GM21360 (cell line): ENCODE measurements at regions not wholly inside any gene's neighbourhood (a gene's known extent, or its start where the extent isn't known, plus 50 kb on each side); places are given as distances from the start of the nearest gene placed in this dataset.

Experiments
- ATAC-seq: cut with Tn5 transposase; IDR thresholded peaks from one replicate; pipeline ENCODE4 v1.9.1; 2021; ENCODE audit warnings: mild to moderate bottlenecking, moderate library complexity; ENCODE audit not compliant: unreplicated experiment

- ATAC-seq, result no peak
Measured at GRCh38 chr9:134243778-134244467, 79.6 kb upstream of the RNU6ATAC start.

- ATAC-seq, result no peak
Measured at GRCh38 chr9:134245179-134245578, 80.8 kb upstream of the RNU6ATAC start.

GRCh38 chr9:134247918-134248631, 78.2 kb upstream of the RXRA start:
- no peak for ATAC-seq

GRCh38 chr9:134251296-134252069, 74.8 kb upstream of the RXRA start:
- no peak for ATAC-seq

GRCh38 chr9:134252084-134252830, 74.0 kb upstream of the RXRA start:
- ATAC-seq, result no peak

- ATAC-seq, result no peak
Measured at GRCh38 chr9:134253606-134254205, 72.5 kb upstream of the RXRA start.

GRCh38 chr9:134258332-134258731, 67.9 kb upstream of the RXRA start:
- ATAC-seq, result no peak

GRCh38 chr9:134258828-134259546, 67.3 kb upstream of the RXRA start:
- no peak for ATAC-seq

GRCh38 chr9:134259708-134260107, 66.5 kb upstream of the RXRA start:
- ATAC-seq, result no peak

GRCh38 chr9:134260801-134261200, 65.5 kb upstream of the RXRA start:
- ATAC-seq, result no peak

- no peak for ATAC-seq
Measured at GRCh38 chr9:134262035-134262434, 64.2 kb upstream of the RXRA start.

GRCh38 chr9:134263596-134263995, 62.7 kb upstream of the RXRA start:
- ATAC-seq, result no peak

GRCh38 chr9:134264169-134264568, 62.1 kb upstream of the RXRA start:
- ATAC-seq, result no peak

- ATAC-seq, result no peak
Measured at GRCh38 chr9:134265078-134265477, 61.2 kb upstream of the RXRA start.

- ATAC-seq, result no peak
Measured at GRCh38 chr9:134266418-134266817, 59.8 kb upstream of the RXRA start.

- no peak for ATAC-seq
Measured at GRCh38 chr9:134267305-134267880, 58.9 kb upstream of the RXRA start.

GRCh38 chr9:134267881-134268724, 58.2 kb upstream of the RXRA start:
- peak; percentile 58 for ATAC-seq

GRCh38 chr9:134268747-134269146, 57.5 kb upstream of the RXRA start:
- ATAC-seq, result no peak
